H1 (cell line): ENCODE measurements at regions not wholly inside any gene's neighbourhood (a gene's known extent, or its start where the extent isn't known, plus 50 kb on each side); places are given as distances from the start of the nearest gene placed in this dataset.

Experiments
- CTCF ChIA-PET: fragments of 300-600 bp; sonication (Branson Sonifier 250); formaldehyde crosslinking; loops from one replicate; lab custom pipeline; 2021; ENCODE audit not compliant: partially characterized antibody; lab: Charles Lee
- POLR2A ChIA-PET: fragments of 300-600 bp; sonication (Branson Sonifier 250); formaldehyde crosslinking; loops from one replicate; lab custom pipeline; 2021; ENCODE audit warnings: inconsistent platforms; ENCODE audit not compliant: partially characterized antibody; lab: Charles Lee
- DNase-seq, 2 experiments: peaks; one replicate each; pipeline versions ENCODE4 v3.0.0 to v3.0.0-alpha.2; 2010 to 2022; ENCODE audit warnings: low spot score in 2 of 2, low read depth in 1 of 2, mixed read lengths in 1 of 2
- FAIRE-seq: peaks from 2 replicates; lab custom pipeline; 2011; peaks lifted over from hg19 to GRCh38; lab: Jason Lieb, UNC
- H2AFZ ChIP-seq: 2 replicates; pipeline ENCODE4 v1.8.1; 2012; ENCODE audit warnings: low read length, inconsistent platforms
- H2AK5ac ChIP-seq: 2 replicates; pipeline ENCODE4 v1.6.1; 2013; ENCODE audit warnings: low read depth, low read length
- H2BK120ac ChIP-seq: replicated peaks from 2 replicates; pipeline ENCODE3; 2013; ENCODE audit warnings: low read depth, low read length, inconsistent platforms
- H2BK12ac ChIP-seq: 2 replicates; pipeline ENCODE4 v1.6.1; 2013; ENCODE audit warnings: low read depth, low read length
- H2BK15ac ChIP-seq: 2 replicates; pipeline ENCODE4 v1.6.1; 2013; ENCODE audit warnings: low read length
- H2BK20ac ChIP-seq: 2 replicates; pipeline ENCODE4 v1.6.1; 2013; ENCODE audit warnings: low read length
- H2BK5ac ChIP-seq: 2 replicates; pipeline ENCODE4 v1.6.1; 2013; ENCODE audit warnings: low read depth, low read length
- H3K14ac ChIP-seq: 2 replicates; pipeline ENCODE4 v1.6.1; 2013; ENCODE audit warnings: inconsistent platforms; ENCODE audit not compliant: insufficient read length
- H3K18ac ChIP-seq: 2 replicates; pipeline ENCODE4 v1.6.1; 2013; ENCODE audit warnings: low read length; ENCODE audit errors: extremely low read depth
- H3K23ac ChIP-seq: 2 replicates; pipeline ENCODE4 v1.6.1; 2013; ENCODE audit warnings: inconsistent platforms; ENCODE audit not compliant: insufficient read length
- H3K23me2 ChIP-seq: 2 replicates; pipeline ENCODE4 v1.6.1; 2013; ENCODE audit warnings: low read depth, low read length
- H3K27ac ChIP-seq: 2 replicates; pipeline ENCODE4 v1.6.1; 2011; ENCODE audit warnings: low read depth, low read length, inconsistent platforms
- H3K27me3 ChIP-seq, 4 experiments: replicated peaks in 1 of 4; 1 replicate in 1 of 4; 2 replicates in 3 of 4; pipeline versions ENCODE4 v1.6.1 to v1.8.1; 2011 to 2013; ENCODE audit warnings: low read length in 3 of 4, mild to moderate bottlenecking in 3 of 4, inconsistent platforms in 2 of 4, mixed read lengths in 2 of 4, moderate library complexity in 1 of 4; ENCODE audit not compliant: control insufficient read depth in 3 of 4, insufficient read depth in 3 of 4; ENCODE audit errors: extremely low read depth in 1 of 4
- H3K36me3 ChIP-seq, 4 experiments: 2 replicates each; pipeline versions ENCODE4 v1.6.1 to v1.8.1; 2011 to 2013; ENCODE audit warnings: mild to moderate bottlenecking in 4 of 4, low read length in 3 of 4, moderate library complexity in 2 of 4, control low read depth in 1 of 4, inconsistent platforms in 1 of 4; ENCODE audit not compliant: insufficient read depth in 4 of 4, control insufficient read depth in 2 of 4
- H3K4ac ChIP-seq: replicated peaks from 2 replicates; pipeline ENCODE3; 2013; ENCODE audit warnings: low read length, low read depth, mixed read lengths, inconsistent platforms; ENCODE audit not compliant: insufficient read length
- H3K4me1 ChIP-seq, 4 experiments: replicated peaks in 1 of 4; 1 replicate in 1 of 4; 2 replicates in 3 of 4; pipeline versions ENCODE4 v1.6.1 to v1.8.1; 2011 to 2013; ENCODE audit warnings: low read length in 3 of 4, inconsistent platforms in 2 of 4, mixed read lengths in 1 of 4; ENCODE audit not compliant: insufficient read depth in 4 of 4, control insufficient read depth in 3 of 4
- H3K4me2 ChIP-seq, 2 experiments: 2 replicates each; pipeline versions ENCODE4 v1.6.1 to v1.8.1; 2011 to 2013; ENCODE audit warnings: low read depth in 2 of 2, low read length in 2 of 2, control low read depth in 1 of 2, inconsistent platforms in 1 of 2, mild to moderate bottlenecking in 1 of 2; ENCODE audit not compliant: insufficient read depth in 1 of 2
- H3K4me3 ChIP-seq, 4 experiments: fragments of 200-600, 300-600 bp in 1 of 4; sonication (generic), shearing (Covaris generic), sonication (Bioruptor Twin) in 1 of 4; 2 replicates each; pipeline versions ENCODE4 v1.5.1 to v1.8.1; 2011 to 2016; ENCODE audit warnings: low read length in 4 of 4, low read depth in 3 of 4, control low read depth in 2 of 4, inconsistent platforms in 2 of 4, mild to moderate bottlenecking in 2 of 4, mixed read lengths in 1 of 4, moderate library complexity in 1 of 4; ENCODE audit not compliant: insufficient read depth in 2 of 4; ENCODE audit errors: extremely low read depth in 1 of 4
- H3K56ac ChIP-seq: replicated peaks from 2 replicates; pipeline ENCODE3; 2013; ENCODE audit warnings: low read depth, mild to moderate bottlenecking, mixed read lengths, low read length, inconsistent platforms; ENCODE audit not compliant: insufficient read length
- H3K79me1 ChIP-seq: 2 replicates; pipeline ENCODE4 v1.6.1; 2013; ENCODE audit warnings: low read depth, low read length, control low read depth
- H3K79me2 ChIP-seq, 2 experiments: 2 replicates each; pipeline versions ENCODE4 v1.6.1 to v1.8.1; 2012 to 2013; ENCODE audit warnings: low read length in 2 of 2, mild to moderate bottlenecking in 2 of 2, inconsistent platforms in 1 of 2; ENCODE audit not compliant: insufficient read depth in 2 of 2, control insufficient read depth in 1 of 2
- H3K9ac ChIP-seq, 4 experiments: replicated peaks in 1 of 4; 1 replicate in 1 of 4; 2 replicates in 3 of 4; pipeline versions ENCODE4 v1.6.1 to v1.8.1; 2011 to 2013; ENCODE audit warnings: low read depth in 3 of 4, low read length in 3 of 4, control low read depth in 2 of 4, mild to moderate bottlenecking in 2 of 4, moderate library complexity in 2 of 4, inconsistent platforms in 1 of 4; ENCODE audit errors: extremely low read depth in 1 of 4
- H3K9me3 ChIP-seq, 2 experiments: 2 replicates each; pipeline versions ENCODE4 v1.6.1 to v1.8.1; 2012 to 2013; ENCODE audit warnings: mild to moderate bottlenecking in 2 of 2, moderate library complexity in 2 of 2, control low read depth in 1 of 2, inconsistent platforms in 1 of 2, low read depth in 1 of 2, low read length in 1 of 2, mixed read lengths in 1 of 2; ENCODE audit not compliant: insufficient read depth in 2 of 2
- H4K20me1 ChIP-seq, 2 experiments: replicated peaks in 1 of 2; 2 replicates each; pipeline versions ENCODE3 to v1.8.1; 2011 to 2013; ENCODE audit warnings: inconsistent platforms in 2 of 2, low read length in 2 of 2, mild to moderate bottlenecking in 1 of 2; ENCODE audit not compliant: insufficient read depth in 2 of 2, control insufficient read depth in 1 of 2
- H4K5ac ChIP-seq: 2 replicates; pipeline ENCODE4 v1.6.1; 2013; ENCODE audit warnings: low read length, low read depth, mixed read lengths, inconsistent platforms; ENCODE audit not compliant: insufficient read length
- H4K8ac ChIP-seq: 2 replicates; pipeline ENCODE4 v1.8.0; 2013; ENCODE audit warnings: mild to moderate bottlenecking, moderate library complexity, low read length, inconsistent platforms; ENCODE audit not compliant: insufficient read depth; ENCODE audit errors: extremely low read depth
- H4K91ac ChIP-seq: replicated peaks from 2 replicates; pipeline ENCODE3; 2013; ENCODE audit warnings: low read length, mixed read lengths, inconsistent platforms; ENCODE audit not compliant: insufficient read length
- ATF3 ChIP-seq: IDR thresholded peaks from 2 replicates; pipeline ENCODE4 v1.6.1; 2011; ENCODE audit warnings: low read depth, mild to moderate bottlenecking, low read length; ENCODE audit not compliant: insufficient read depth
- BCL11A ChIP-seq, 2 experiments: IDR thresholded peaks; one replicate each; pipeline ENCODE4 v1.6.1; 2011; ENCODE audit warnings: low read depth in 2 of 2, low read length in 2 of 2, mild to moderate bottlenecking in 2 of 2
- BRCA1 ChIP-seq: IDR thresholded peaks from 2 replicates; pipeline ENCODE4 v1.6.1; 2012; ENCODE audit warnings: low read depth, low read length, improper control_type of control experiment
- EZH2 ChIP-seq: fragments of 200-600 bp; sonication (generic); IDR thresholded peaks from 2 replicates; pipeline ENCODE4 v1.7.1; 2012; ENCODE audit warnings: low read depth, mild to moderate bottlenecking, moderate library complexity, low read length, inconsistent platforms; ENCODE audit not compliant: severe bottlenecking
- GTF2F1 ChIP-seq: IDR thresholded peaks from 2 replicates; pipeline ENCODE4 v1.6.1; 2012; ENCODE audit warnings: low read depth, low read length, improper control_type of control experiment, borderline replicate concordance
- KDM1A ChIP-seq: fragments of 200-600, 300-600 bp; sonication (generic); IDR thresholded peaks from 2 replicates; pipeline ENCODE4 v1.7.1; 2016; ENCODE audit warnings: mild to moderate bottlenecking, low read length, borderline replicate concordance
- KDM4A ChIP-seq: IDR thresholded peaks from one replicate; pipeline ENCODE4 v1.7.1; 2012; ENCODE audit warnings: low read depth, mild to moderate bottlenecking, moderate library complexity, low read length, inconsistent platforms; ENCODE audit not compliant: severe bottlenecking
- KDM5A ChIP-seq: fragments of 200-600 bp; IDR thresholded peaks from 2 replicates; pipeline ENCODE4 v1.7.1; 2012; ENCODE audit warnings: mild to moderate bottlenecking, low read length, inconsistent platforms, mixed read lengths
- MAX ChIP-seq: IDR thresholded peaks from 2 replicates; pipeline ENCODE4 v1.6.1; 2012; ENCODE audit warnings: inconsistent platforms
- PHF8 ChIP-seq: fragments of 200-600 bp; sonication (generic); conservative IDR thresholded peaks from 2 replicates; pipeline ENCODE4 v1.7.1; 2012; ENCODE audit warnings: low read depth, mild to moderate bottlenecking, inconsistent platforms, low read length, moderate library complexity
- SP1 ChIP-seq: IDR thresholded peaks from 2 replicates; pipeline ENCODE4 v1.6.1; 2011; ENCODE audit warnings: low read depth, low read length
- SUZ12 ChIP-seq: fragments of 200-600 bp; sonication (generic); IDR thresholded peaks from 2 replicates; pipeline ENCODE4 v1.6.1; 2012; ENCODE audit warnings: mild to moderate bottlenecking, inconsistent platforms, low read length, moderate library complexity, mixed read lengths
- ZNF274 ChIP-seq: IDR thresholded peaks from 2 replicates; pipeline ENCODE4 v1.7.0; 2012; ENCODE audit warnings: low read length, borderline replicate concordance; ENCODE audit errors: extremely low read depth
- WGBS, 2 experiments: shearing (Covaris generic) in 1 of 2; methylation state at CpG; one replicate each; pipeline versions ENCODE4 v1.1.6 to v1.1.7; 2013 to 2015; ENCODE audit warnings: low lambda C conversion rate in 2 of 2, mixed read lengths in 2 of 2, inconsistent platforms in 1 of 2, low coverage in 1 of 2, missing lambda C conversion rate in 1 of 2; ENCODE audit not compliant: insufficient replicate concordance in 2 of 2, insufficient coverage in 1 of 2, insufficient read length in 1 of 2; ENCODE audit errors: extremely low coverage in 1 of 2, missing lambda C conversion rate in 1 of 2; 5-methylcytosine and 5-hydroxymethylcytosine counted together

- ChIA-PET CTCF (interaction anchor here (0.9 kb wide), 1 partner anchor 24 kb away, joined by 4 read pairs; no protein-coding TSS in a partner anchor), POLR2A (no interaction called here)
- H2BK15ac ChIP-seq = no peak overlapping the region
- no peak overlapping the region for H4K8ac ChIP-seq
- H2AK5ac ChIP-seq = no peak overlapping the region
- no peak overlapping the region for H3K18ac ChIP-seq
- H3K4me1 ChIP-seq = no peaks in the 10 kb centered on the region
- no peak for FAIRE-seq
- H3K79me1 ChIP-seq = no peaks in the 10 kb centered on the region
- H2BK20ac ChIP-seq = no peak overlapping the region
- H2BK5ac ChIP-seq = no peak overlapping the region
- no peaks in the 10 kb centered on the region for H3K79me2 ChIP-seq
- no peak overlapping the region for H3K14ac ChIP-seq
- H3K23me2 ChIP-seq = no peaks in the 10 kb centered on the region
- no peak overlapping the region for H4K5ac ChIP-seq
- no peaks in the 10 kb centered on the region for H3K36me3 ChIP-seq
- no peak overlapping the region for H4K91ac ChIP-seq
- no peak overlapping the region for H3K23ac ChIP-seq
- WGBS, 2 experiments = 92% methylated on average over 3 of the region's 3 CpGs; no CpG with 5 or more reads in 1 of the 2 experiments
- H3K4ac ChIP-seq = no peak overlapping the region
- H3K56ac ChIP-seq = no peak overlapping the region
- no peak overlapping the region for H3K27ac ChIP-seq
- no peak overlapping the region for H3K9ac ChIP-seq
- H3K27me3 ChIP-seq = no peaks in the 10 kb centered on the region
- no peak overlapping the region for H2BK12ac ChIP-seq
- TF ChIP-seq BRCA1 (no peak), MAX (no peak), SP1 (no peak), KDM4A (no peak), BCL11A (IDR thresholded peaks at IDR 0.05; ENCODE audit: low read depth in 2 of 2, low read length in 2 of 2) (no peak), GTF2F1 (no peak), SUZ12 (no peak), PHF8 (no peak), KDM5A (no peak), EZH2 (no peak), ZNF274 (no peak), KDM1A (no peak), ATF3 (no peak)
- no peak overlapping the region for H2BK120ac ChIP-seq
- H4K20me1 ChIP-seq = no peaks in the 10 kb centered on the region
- no peak overlapping the region for H3K4me2 ChIP-seq
- H3K9me3 ChIP-seq = no peaks in the 10 kb centered on the region
- no peak overlapping the region for H2AFZ ChIP-seq
- DNase-seq = no peak
- no peak overlapping the region for H3K4me3 ChIP-seq
Observed at GRCh38 chr18:2254977-2255376, 316.3 kb downstream of the METTL4 start.
